Coronary artery (tissue), 2 donors: ENCODE measurements at regions not wholly inside any gene's neighbourhood (a gene's known extent, or its start where the extent isn't known, plus 50 kb on each side); places are given as distances from the start of the nearest gene placed in this dataset.

ENCODE experiments used
- DNase-seq: peaks from one replicate; pipeline ENCODE4 v3.0.0-alpha.2; 2017; ENCODE audit warnings: low spot score
- H3K27ac ChIP-seq, 2 donors: fragments of 200-600 bp; sonication (generic); one replicate each; pipeline ENCODE4 v1.5.1; 2016 to 2019
- H3K4me3 ChIP-seq: fragments of 200-600 bp; sonication (generic); 2 replicates; pipeline ENCODE4 v1.5.1; 2016; ENCODE audit warnings: mild to moderate bottlenecking, moderate library complexity
- TF ChIP-seq, protein P1 (sequence below): fragments of 200-600 bp; sonication (generic); IDR thresholded peaks from one replicate; pipeline ENCODE4 v1.5.1; 2019; ENCODE audit warnings: antibody characterized with exemption

DNA sequence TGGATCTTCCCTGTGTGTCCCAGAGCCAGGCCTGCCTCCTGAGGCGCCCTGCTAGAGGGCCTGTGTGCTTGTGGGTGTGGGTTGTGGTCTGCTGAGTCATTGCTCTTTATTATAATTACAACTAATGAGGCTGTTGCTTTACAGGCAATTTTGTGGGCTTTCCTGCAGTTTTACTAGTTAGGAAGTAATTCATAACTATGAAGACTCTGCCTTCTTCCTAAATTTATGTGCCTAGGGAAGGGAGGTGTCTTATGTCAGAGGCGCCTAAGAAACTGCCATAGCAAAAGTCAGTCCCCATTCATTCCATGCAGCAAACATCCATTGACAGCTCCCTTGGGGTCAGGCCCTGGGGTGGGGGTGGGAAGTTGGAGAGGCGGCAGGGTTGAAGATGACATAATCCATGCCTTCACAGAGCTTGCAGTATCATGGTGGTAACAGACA, 359.2 kb downstream of the IDS start:
- DNase-seq = no peak
- TF ChIP-seq, protein P1, sequence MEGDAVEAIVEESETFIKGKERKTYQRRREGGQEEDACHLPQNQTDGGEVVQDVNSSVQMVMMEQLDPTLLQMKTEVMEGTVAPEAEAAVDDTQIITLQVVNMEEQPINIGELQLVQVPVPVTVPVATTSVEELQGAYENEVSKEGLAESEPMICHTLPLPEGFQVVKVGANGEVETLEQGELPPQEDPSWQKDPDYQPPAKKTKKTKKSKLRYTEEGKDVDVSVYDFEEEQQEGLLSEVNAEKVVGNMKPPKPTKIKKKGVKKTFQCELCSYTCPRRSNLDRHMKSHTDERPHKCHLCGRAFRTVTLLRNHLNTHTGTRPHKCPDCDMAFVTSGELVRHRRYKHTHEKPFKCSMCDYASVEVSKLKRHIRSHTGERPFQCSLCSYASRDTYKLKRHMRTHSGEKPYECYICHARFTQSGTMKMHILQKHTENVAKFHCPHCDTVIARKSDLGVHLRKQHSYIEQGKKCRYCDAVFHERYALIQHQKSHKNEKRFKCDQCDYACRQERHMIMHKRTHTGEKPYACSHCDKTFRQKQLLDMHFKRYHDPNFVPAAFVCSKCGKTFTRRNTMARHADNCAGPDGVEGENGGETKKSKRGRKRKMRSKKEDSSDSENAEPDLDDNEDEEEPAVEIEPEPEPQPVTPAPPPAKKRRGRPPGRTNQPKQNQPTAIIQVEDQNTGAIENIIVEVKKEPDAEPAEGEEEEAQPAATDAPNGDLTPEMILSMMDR = no peak

GRCh38 chrX:149131774-149132173, 373.3 kb downstream of the IDS start:
- no peak overlapping the region for H3K4me3 ChIP-seq
- H3K27ac ChIP-seq = no peak overlapping the region
- TF ChIP-seq, protein P1 = no peak
- no peak for DNase-seq

More for the DNA sequence above, 359.2 kb downstream of the IDS start:
- Histone ChIP-seq H3K27ac (no peak overlapping the region), H3K4me3 (no peak overlapping the region)

GRCh38 chrX:149129767-149130166, 375.3 kb downstream of the IDS start:
- Histone ChIP-seq H3K27ac (no peak overlapping the region), H3K4me3 (no peak overlapping the region)
- DNase-seq = no peak
- TF ChIP-seq, protein P1 = no peak

- TF ChIP-seq, protein P1 = no peak
- no peak for DNase-seq
- Histone ChIP-seq H3K4me3 (no peak overlapping the region), H3K27ac (no peak overlapping the region)
Measured at GRCh38 chrX:149124526-149125108, 380.5 kb downstream of the IDS start.

DNA sequence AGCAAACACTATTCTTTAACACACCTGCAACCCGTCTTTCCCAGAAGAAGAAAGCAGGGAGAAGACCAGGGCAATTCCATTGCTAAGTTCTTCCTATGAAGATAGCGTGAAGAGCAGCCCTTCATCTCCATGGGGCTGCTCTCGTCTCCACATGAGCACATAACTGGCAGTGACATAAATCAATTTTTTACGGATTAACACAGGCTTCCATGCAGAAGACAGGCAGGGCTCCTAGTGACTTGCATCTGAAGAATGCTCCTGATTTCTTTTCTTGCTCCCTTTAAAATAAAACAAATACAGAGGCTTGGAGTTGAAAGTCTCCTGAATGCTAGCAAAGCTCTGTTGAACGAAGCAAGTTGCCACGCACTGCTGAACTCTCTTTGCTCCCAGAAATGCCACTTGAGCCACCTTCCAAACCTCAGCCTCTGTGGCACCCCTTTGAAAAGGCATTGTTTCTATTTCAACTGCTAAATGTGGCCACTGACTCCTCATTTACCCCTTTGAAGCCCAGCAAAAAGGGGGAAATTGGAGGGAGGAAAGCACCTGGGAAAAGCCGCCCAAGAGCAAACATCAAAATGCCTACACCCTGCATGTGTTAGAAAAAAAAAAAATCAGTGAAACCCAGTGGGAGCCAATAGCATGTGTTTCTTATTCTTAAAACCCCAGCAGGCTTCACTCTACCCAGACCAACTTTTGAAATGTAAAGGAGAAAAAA, 383.7 kb downstream of the IDS start:
- Histone ChIP-seq H3K4me3 (no peak overlapping the region), H3K27ac (no peak overlapping the region)
- TF ChIP-seq, protein P1 = no peak
- DNase-seq = no peak

GRCh38 chrX:149120459-149120858, 384.6 kb downstream of the IDS start:
- no peak for DNase-seq
- TF ChIP-seq, protein P1 = no peak
- Histone ChIP-seq H3K4me3 (no peak overlapping the region), H3K27ac (no peak overlapping the region)

GRCh38 chrX:149114874-149115273, 390.2 kb downstream of the IDS start:
- H3K27ac ChIP-seq = no peak overlapping the region
- no peak for DNase-seq
- no peak overlapping the region for H3K4me3 ChIP-seq
- TF ChIP-seq, protein P1 = no peak
